HG02623 (cell line): ENCODE measurements at regions not wholly inside any gene's neighbourhood (a gene's known extent, or its start where the extent isn't known, plus 50 kb on each side); places are given as distances from the start of the nearest gene placed in this dataset.

Experiments used
- ATAC-seq: cut with Tn5 transposase; IDR thresholded peaks from one replicate; pipeline ENCODE4 v1.9.1; 2021; ENCODE audit warnings: moderate library complexity; ENCODE audit not compliant: unreplicated experiment

GRCh38 chr5:124397317-124397716 lies 349.1 kb downstream of the ZNF608 start:
- no peak for ATAC-seq

DNA sequence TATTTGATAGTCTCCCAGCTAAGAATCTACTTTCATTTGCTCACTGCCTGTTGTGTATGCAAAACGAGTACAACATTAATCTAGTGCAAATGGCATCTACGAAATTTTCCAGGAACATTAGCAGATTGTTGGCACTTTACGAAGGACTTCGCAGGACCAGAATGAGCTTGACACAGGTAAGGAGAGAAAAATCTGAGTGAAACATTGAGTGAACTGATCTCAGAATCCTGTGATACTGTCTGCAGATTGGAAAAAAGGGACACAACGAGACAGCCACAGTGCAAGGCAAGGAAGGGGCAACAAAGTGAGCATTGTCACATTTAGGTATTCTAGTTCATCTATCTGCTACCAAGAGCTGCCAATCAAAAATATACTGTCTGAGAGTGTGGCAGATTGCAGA lies 350.5 kb downstream of the ZNF608 start:
- ATAC-seq = no peak

DNA sequence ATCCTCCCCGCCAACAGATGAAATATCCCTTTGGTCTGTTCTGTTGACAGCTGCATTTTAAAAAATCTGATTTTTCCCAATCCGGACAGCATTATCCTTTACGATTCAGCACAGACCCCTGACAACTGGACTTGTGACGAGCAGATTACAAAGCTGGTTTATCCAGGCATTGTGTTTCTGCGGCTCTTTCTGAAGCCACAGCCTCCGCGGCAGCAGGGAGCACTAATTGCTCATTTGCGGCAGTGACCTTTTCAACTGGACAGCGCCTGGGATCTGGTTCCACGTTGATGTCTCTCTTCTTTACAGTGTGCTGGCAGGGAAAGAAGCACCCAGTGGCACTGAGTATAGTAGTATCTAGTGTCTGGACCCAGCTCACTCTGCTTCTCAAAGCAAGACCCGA lies 351.2 kb downstream of the ZNF608 start:
- ATAC-seq = no peak

- ATAC-seq = no peak
These were observed 351.7 kb downstream of the ZNF608 start for GRCh38 chr5:124394700-124395245.

GRCh38 chr5:124393584-124394379 lies 352.7 kb downstream of the ZNF608 start:
- ATAC-seq = no peak

DNA sequence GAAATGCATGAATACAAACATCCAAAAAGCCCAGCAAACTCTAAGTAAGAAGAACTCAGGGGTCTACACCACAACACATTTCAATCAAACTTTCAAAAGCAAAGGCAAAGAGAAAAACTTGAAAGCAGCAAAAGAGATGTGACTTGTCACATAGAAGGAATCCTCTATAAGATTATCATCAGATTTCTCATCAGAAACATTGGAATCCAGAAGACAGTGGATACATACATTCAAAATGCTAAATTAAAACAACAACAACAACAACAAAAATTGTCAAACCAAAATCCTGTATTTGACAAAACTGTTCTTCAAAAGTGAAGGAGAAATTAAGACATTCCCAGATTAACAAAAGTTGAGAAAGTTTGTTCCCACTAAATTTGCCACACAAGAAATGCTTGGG lies 362.7 kb downstream of the ZNF608 start:
- no peak for ATAC-seq

DNA sequence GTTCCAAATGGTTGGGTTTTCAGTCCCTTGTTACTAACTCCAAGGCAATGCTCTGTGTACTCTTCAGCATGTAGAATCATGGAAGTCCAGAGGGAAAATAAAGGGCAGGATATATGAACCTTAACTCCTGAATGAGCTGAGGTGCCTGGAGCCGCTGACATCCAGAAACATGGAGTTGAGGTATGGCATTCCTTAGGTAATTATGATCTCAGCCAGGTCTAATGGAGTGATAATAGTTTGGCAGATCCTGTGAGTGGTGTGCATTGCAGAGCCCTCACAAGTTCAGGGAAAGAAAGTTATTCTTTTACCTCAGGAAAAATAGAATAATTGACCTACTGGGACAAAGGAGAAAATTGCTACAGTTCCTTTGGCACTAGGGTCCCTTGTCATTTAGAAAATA lies 369.1 kb downstream of the ZNF608 start:
- ATAC-seq = no peak

DNA sequence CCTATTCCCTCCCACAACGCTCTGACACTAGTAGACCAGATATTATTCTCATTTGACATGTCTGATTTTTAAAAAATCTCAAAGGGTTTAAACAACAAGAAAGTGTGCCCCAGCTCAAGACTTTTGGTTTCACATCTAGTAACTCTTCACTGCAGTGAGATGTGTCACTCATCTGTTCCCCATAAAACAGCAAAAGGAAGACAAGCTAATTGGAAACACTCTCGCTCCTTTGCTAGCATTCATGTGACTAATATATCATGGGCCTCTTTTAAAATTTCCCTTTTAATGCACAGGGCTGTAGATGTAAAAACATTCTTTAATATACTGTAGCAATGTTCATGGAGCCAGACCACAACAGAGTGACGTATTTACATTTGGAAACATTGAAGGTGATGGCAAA lies 372.6 kb downstream of the ZNF608 start:
- no peak for ATAC-seq

DNA sequence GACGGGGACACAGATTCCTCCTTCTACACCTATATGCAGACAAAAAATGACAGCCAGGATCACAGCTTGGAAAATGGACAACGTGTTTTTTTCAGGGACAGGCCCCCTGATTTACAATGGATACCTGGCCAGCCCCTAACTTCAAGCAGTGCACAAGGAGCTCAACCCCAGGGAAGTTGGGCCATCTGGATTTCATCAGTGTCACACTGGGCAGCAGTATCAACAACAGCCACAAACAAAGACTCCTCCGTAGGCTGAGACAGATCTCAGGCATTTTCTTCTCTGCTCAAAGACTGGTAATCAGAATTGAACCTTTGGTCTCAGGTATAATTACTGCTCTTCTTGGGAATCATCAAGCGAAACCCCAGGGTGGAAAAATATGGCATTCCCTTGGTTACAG lies 374.0 kb downstream of the ZNF608 start:
- no peak for ATAC-seq

GRCh38 chr5:124371111-124371706 lies 375.2 kb downstream of the ZNF608 start:
- no peak for ATAC-seq

- no peak for ATAC-seq
These were observed 375.8 kb downstream of the ZNF608 start for GRCh38 chr5:124370601-124371000.

- no peak for ATAC-seq
These were observed 381.1 kb downstream of the ZNF608 start for GRCh38 chr5:124365361-124365801.

DNA sequence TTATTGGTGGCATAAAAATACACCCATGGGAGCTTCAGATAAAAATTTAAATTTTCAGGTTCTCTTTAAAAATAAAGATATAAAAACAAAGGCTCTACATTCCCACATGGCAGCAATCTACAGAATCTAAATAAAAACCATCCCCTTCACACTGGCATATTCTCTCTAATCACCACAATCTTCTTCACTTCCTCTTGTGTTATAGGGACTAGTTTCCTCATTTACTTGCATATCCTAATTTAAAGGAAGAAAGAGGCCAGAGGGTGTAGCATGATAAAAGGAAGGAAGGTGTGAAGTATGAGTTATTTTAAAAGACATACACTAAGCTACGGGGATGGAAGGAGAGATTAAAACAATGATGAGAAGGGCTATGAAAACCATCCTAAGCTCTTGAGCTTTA lies 390.5 kb downstream of the ZNF608 start:
- ATAC-seq = no peak

GRCh38 chr5:124353016-124353415 lies 393.4 kb downstream of the ZNF608 start:
- ATAC-seq = no peak

GRCh38 chr5:124352312-124352711 lies 394.1 kb downstream of the ZNF608 start:
- no peak for ATAC-seq

- no peak for ATAC-seq
These were observed 396.5 kb downstream of the ZNF608 start for GRCh38 chr5:124349931-124350330.

GRCh38 chr5:124343451-124343867 lies 403.0 kb downstream of the ZNF608 start:
- no peak for ATAC-seq

DNA sequence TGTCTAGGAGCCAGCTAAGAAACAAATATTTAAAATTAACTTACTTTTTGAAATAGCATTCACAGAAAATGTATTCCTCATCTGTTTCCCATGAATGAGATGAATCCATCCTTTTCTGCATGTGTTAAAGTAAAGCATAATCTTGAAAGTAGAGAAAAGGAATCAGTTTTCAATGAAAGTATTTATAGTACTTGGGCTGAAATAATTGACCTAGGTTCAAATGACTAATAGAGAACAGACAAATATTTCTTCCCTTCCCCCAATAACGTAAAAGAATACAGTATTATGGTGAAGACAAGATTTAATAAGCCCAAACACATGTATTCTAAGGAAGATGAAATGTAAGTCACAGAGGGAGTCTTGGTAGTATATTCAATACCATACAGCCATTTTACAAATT lies 403.5 kb downstream of the ZNF608 start:
- no peak for ATAC-seq

DNA sequence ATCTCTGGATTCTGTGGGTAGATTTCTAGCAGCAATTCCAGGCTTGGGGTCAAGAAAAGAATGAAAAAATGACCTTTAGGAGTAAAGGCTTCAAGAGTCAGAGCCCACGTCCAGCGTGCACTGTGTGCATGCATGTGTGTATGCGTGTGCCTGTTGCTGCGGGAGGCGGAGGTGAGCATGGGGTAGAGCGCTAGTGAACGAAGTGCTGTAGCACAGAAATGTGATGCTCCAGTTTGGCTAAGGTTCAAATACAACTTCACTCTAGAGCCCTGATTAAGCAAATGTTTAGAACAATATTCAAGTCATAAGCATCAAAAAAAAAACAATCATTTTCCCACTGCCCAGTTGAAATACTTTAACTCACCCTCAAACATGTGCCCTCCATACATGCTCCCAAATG lies 403.9 kb downstream of the ZNF608 start:
- ATAC-seq = no peak

DNA sequence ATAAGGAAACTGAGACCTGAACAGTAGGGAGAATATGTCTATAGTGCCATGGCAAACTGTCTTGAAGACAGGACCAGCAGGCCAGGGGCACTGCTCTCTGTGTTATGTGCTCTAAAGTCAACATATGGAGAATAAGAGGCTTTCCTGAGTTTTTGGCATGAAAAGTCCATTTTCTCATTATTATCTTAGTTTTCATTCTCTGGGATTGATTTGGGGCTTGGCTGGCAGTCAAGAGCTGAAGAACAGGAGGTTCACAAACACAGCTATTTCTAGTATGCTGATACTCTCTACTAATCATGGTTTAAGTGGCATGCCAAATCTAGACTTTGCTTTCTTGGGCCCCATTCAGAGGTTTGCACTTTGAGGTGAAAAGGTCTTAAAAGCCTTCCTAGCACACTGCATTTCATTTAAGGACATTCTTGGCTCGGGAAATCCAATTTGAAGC lies 404.4 kb downstream of the ZNF608 start:
- no peak for ATAC-seq

GRCh38 chr5:124341066-124341858 lies 405.2 kb downstream of the ZNF608 start:
- ATAC-seq = no peak
